ENCODE measurements at regions not wholly inside any gene's neighbourhood (a gene's known extent, or its start where the extent isn't known, plus 50 kb on each side); places are given as distances from the start of the nearest gene placed in this dataset.

DNA sequence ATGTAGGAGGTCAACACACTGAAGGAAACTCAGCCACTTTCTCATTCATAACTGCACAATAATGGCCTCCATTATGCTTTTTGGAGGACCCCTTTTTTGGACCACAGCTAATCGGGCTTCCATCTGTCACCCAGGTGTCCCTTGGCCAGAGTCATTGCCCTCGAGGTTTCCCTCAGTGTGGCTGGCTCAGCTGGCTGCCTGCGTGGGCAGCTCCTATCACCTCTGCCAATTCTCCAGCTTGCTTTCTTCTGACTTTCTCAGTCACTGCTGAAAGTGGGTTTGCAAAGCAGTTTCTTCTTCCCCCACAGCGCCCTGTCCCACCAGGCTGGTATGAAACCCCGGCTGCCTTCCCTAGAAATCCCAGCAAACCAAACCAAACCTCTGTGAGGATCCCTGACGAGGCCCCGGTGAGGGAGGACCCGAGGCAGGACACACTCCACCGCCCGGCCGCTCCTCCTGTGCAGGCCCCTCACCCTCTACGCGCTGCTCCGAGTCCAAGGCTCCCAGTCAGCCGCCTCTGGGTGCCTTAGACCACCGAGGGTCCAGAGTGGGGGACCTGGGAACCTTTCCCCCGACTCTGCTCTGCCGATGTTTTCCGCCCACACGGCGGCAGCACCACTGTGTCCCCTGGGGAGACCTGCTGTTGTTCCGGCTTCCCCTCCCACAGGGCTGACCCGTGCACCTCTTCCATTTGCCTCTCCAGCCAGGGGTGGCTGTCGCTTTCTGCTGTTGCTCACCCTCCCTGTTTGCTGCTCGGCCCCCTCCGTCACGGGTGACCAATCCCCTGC lies 109.5 kb downstream of the TENT4A start:
- H3K27ac Mint-ChIP-seq (ENCODE audit: unreplicated experiment): no peak overlapping the region
- peaks cover 2% of the 10 kb centered on the region for H3K4me1 Mint-ChIP-seq (ENCODE audit: low read depth)
- TF ChIP-seq, protein P1, sequence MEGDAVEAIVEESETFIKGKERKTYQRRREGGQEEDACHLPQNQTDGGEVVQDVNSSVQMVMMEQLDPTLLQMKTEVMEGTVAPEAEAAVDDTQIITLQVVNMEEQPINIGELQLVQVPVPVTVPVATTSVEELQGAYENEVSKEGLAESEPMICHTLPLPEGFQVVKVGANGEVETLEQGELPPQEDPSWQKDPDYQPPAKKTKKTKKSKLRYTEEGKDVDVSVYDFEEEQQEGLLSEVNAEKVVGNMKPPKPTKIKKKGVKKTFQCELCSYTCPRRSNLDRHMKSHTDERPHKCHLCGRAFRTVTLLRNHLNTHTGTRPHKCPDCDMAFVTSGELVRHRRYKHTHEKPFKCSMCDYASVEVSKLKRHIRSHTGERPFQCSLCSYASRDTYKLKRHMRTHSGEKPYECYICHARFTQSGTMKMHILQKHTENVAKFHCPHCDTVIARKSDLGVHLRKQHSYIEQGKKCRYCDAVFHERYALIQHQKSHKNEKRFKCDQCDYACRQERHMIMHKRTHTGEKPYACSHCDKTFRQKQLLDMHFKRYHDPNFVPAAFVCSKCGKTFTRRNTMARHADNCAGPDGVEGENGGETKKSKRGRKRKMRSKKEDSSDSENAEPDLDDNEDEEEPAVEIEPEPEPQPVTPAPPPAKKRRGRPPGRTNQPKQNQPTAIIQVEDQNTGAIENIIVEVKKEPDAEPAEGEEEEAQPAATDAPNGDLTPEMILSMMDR (IDR thresholded peaks at IDR 0.05): no peak
- H3K9me3 Mint-ChIP-seq (ENCODE audit: low read depth): peaks cover 11% of the 10 kb centered on the region
- DNase-seq (ENCODE audit: low spot score): peak; percentile 82
- peaks cover 53% of the 10 kb centered on the region for H3K27me3 Mint-ChIP-seq (ENCODE audit: low read depth)
- H3K36me3 Mint-ChIP-seq (ENCODE audit: low read depth): peaks cover 4% of the 10 kb centered on the region
- H3K4me3 Mint-ChIP-seq (ENCODE audit: unreplicated experiment): no peak overlapping the region

DNA sequence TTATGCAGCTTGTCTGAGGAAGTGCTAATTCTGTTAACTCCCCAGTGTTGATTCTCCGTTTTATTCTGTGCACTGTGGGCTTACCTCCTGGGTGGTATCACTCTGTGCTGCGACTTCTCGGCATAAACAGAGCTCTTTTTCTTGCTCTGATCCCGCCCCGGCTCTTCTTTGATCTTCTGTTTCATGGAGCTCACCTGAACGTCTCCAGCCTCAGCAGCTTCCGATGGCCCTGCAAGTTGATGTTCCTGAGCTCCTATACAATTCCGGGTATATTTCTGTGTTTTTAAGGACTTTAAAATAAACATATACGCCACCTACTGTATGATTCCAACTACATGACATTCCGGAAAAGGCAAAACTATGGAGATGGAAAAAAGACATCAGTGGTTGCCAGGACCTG lies 110.8 kb downstream of the TENT4A start:
- TF ChIP-seq, protein P1 (IDR thresholded peaks at IDR 0.05): no peak
- peaks cover 4% of the 10 kb centered on the region for H3K36me3 Mint-ChIP-seq (ENCODE audit: low read depth)
- no peak overlapping the region for H3K27ac Mint-ChIP-seq (ENCODE audit: unreplicated experiment)
- no peak for DNase-seq (ENCODE audit: low spot score)
- H3K4me1 Mint-ChIP-seq (ENCODE audit: low read depth): peaks cover 2% of the 10 kb centered on the region
- peaks cover 57% of the 10 kb centered on the region for H3K27me3 Mint-ChIP-seq (ENCODE audit: low read depth)
- peaks cover 11% of the 10 kb centered on the region for H3K9me3 Mint-ChIP-seq (ENCODE audit: low read depth)
- H3K4me3 Mint-ChIP-seq (ENCODE audit: unreplicated experiment): no peak overlapping the region

DNA sequence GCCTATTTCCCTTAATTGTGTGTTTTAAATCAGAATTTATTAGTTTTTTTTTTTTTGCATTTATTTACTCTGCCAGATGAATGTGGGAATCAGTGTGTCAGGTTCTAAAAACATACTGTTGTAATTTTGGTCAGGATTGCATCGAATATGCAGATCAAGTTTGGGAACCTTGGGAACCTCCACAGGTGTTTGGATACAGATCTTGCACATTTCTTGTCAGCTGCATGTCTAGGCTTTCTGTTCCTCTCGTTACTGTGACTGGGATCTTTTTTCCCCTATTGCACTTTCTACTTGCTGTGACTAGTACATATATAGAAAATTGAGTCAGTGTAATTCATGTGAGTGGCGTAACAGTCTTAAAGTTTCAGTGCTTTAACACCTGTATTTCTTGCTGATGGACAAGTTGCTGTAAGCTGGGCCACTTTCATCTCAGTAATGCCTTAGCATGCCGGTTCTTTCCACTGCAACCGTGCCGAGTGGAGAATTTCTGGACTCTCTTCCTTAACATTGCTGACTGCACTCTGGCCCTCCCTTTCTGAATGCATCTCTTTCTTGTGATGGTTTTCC lies 112.5 kb downstream of the TENT4A start:
- TF ChIP-seq, protein P1 (IDR thresholded peaks at IDR 0.05): no peak
- H3K9me3 Mint-ChIP-seq (ENCODE audit: low read depth): peaks cover 8% of the 10 kb centered on the region
- peaks cover 2% of the 10 kb centered on the region for H3K4me1 Mint-ChIP-seq (ENCODE audit: low read depth)
- peaks cover 54% of the 10 kb centered on the region for H3K27me3 Mint-ChIP-seq (ENCODE audit: low read depth)
- DNase-seq (ENCODE audit: low spot score): no peak
- H3K4me3 Mint-ChIP-seq (ENCODE audit: unreplicated experiment): no peak overlapping the region
- no peak overlapping the region for H3K27ac Mint-ChIP-seq (ENCODE audit: unreplicated experiment)
- H3K36me3 Mint-ChIP-seq (ENCODE audit: low read depth): peaks cover 2% of the 10 kb centered on the region

DNA sequence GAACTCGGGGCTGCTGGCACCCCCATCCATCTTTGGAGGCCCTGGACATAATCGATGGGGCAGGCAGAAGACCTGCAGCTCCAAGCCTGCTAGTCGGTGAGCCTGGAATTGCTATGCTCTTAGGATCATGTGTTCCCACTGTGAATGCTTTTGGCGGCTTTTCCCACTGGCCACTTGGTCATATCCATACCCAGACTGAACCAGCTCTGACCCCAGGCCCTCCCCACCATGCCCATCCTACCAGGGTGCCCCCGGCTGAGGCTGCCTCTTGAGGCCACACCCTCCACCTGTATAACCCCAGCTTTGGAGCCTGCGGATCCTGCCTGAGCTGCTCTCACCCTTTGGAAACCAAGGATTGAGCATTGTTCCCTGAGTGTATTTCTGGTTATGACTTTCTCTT lies 113.5 kb downstream of the TENT4A start:
- Mint-ChIP-seq H3K36me3 (ENCODE audit: low read depth) (no peaks in the 10 kb centered on the region), H3K27ac (ENCODE audit: unreplicated experiment) (no peak overlapping the region), H3K9me3 (ENCODE audit: low read depth) (peaks cover under 1% of the 10 kb centered on the region), H3K4me1 (ENCODE audit: low read depth) (peaks cover 2% of the 10 kb centered on the region), H3K4me3 (ENCODE audit: unreplicated experiment) (no peak overlapping the region), H3K27me3 (ENCODE audit: low read depth) (peaks cover 50% of the 10 kb centered on the region)
- DNase-seq (ENCODE audit: low spot score): no peak
- TF ChIP-seq, protein P1 (IDR thresholded peaks at IDR 0.05): no peak

DNA sequence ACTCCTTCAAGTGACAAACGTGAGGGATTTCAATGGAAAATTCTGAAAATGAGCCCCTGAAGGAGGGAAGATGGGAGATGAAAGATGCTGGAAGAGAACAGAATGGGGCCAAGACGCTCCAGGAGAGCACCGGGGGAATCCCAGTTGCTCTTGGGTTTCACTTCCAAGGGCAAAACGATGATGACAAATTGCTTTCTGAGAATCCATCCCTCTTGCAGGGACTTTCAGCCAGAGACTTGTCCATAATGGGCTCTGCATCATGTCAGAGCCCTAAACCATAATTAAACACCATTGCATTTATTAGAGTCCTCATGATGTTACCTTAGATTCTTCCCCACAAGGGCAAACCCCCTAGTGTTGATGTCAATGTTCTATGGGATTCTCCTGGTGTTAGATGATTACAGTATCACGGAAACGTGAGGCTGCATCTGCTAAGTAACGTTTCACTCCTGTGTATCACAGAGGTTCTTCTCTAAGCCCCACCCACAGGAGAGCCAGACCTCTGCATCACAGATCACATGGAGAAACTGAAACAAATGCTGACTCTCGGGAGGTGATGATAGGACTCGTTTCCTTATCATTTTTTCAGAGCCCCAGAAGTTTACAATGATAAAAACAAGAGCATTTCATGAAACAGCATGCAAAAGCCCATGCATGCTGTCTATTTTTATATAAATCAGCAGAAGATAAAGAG lies 114.4 kb downstream of the TENT4A start:
- Mint-ChIP-seq H3K27me3 (ENCODE audit: low read depth) (peaks cover 46% of the 10 kb centered on the region), H3K4me1 (ENCODE audit: low read depth) (peaks cover 9% of the 10 kb centered on the region), H3K4me3 (ENCODE audit: unreplicated experiment) (no peak overlapping the region), H3K9me3 (ENCODE audit: low read depth) (no peaks in the 10 kb centered on the region), H3K27ac (ENCODE audit: unreplicated experiment) (no peak overlapping the region), H3K36me3 (ENCODE audit: low read depth) (no peaks in the 10 kb centered on the region)
- DNase-seq (ENCODE audit: low spot score): no peak
- TF ChIP-seq, protein P1 (IDR thresholded peaks at IDR 0.05): no peak
